Activated CD4-positive, alpha-beta T cell treated with anti-CD3 and anti-CD28 coated beads, Interleukin-10, Interleukin-2, amounts not matched to agents 100 ng/mL and 50 ng/mL, durations not matched to agents 16 hours and 8 hours (primary cell): ENCODE measurements at regions not wholly inside any gene's neighbourhood (a gene's known extent, or its start where the extent isn't known, plus 50 kb on each side); places are given as distances from the start of the nearest gene placed in this dataset.

Source experiments
- DNase-seq: peaks from one replicate; pipeline ENCODE4 v3.0.0-alpha.2; 2020

DNA sequence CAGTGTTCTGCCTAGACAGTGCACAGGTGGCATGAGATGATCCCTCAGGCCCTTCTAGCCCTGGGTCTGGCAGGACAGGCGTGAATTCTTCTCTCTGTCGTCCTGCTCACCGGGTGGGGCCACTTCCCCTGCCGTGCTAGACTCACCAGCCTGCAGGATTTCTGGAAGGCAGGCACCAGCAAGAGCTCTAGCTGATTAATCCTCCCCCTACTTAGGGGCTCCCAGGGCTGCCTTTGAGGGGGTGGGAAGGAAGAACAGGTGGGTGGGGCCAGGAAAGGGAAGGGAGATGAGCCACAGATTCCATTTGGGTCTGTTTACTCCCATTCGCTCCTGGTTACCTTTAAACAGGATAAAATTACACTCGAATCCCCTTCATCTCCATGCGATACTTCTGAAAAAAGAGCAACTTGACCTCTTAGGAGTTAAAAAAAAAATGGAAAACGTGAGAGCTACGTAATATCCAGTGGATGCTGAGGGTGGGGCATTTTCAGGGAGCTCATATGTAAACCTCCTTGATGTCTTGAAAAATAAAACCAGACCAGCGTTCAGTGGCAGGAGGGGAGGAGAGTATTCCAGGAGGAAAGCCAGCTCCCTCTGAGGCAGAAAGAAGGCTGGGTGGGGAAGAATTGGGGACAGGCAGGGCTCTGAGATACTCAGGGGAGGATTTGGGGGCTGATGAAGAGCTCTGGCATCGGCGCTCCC is 665.5 kb downstream of the PTPRU start:
- DNase-seq, result no peak

DNA sequence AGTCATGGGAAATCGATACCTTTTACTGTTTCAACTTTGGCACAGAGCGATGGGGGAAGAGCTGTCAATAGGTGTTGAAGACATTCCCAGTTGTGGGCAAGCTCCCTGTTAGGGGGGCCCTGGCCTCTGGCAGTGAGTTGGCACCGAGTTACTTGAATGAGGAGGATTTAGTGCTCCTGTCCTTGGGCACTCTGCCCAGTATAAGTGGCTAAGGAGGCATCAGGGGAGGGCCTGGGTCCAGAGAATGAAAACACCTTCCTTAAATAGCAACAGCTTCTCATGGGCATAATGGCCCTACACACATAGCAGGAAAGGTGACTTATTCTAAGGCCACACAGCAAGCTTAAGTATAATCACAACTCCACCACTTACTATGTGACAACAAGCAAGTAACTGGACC is 664.4 kb downstream of the PTPRU start:
- no peak for DNase-seq

DNA sequence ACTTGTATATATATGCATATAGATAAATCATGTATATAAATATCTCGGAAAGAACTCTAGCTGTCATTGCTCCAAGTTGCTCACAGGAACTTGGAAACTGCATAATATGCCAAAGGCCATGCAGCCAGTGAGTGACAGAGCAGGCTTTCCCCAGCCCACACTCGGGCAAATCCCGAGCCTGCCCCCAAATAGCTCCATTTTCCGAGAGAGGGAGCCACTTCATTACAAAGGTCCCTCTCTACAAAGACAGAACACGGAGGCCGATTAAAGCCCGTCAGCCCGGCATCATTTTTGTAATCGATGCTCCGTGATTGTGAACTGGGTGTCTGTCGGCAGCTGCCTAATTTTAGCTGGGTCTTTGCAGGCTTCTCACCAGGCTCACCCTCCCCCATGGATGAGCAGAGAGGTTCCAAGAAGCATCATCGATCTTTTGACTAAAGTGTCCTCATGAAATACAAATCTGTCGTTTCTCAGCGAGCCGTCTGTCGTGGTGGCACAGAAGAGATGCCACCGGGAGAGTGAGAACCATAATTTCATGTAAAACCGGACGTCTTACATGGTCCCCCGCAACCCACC is 663.9 kb downstream of the PTPRU start:
- no peak for DNase-seq

DNA sequence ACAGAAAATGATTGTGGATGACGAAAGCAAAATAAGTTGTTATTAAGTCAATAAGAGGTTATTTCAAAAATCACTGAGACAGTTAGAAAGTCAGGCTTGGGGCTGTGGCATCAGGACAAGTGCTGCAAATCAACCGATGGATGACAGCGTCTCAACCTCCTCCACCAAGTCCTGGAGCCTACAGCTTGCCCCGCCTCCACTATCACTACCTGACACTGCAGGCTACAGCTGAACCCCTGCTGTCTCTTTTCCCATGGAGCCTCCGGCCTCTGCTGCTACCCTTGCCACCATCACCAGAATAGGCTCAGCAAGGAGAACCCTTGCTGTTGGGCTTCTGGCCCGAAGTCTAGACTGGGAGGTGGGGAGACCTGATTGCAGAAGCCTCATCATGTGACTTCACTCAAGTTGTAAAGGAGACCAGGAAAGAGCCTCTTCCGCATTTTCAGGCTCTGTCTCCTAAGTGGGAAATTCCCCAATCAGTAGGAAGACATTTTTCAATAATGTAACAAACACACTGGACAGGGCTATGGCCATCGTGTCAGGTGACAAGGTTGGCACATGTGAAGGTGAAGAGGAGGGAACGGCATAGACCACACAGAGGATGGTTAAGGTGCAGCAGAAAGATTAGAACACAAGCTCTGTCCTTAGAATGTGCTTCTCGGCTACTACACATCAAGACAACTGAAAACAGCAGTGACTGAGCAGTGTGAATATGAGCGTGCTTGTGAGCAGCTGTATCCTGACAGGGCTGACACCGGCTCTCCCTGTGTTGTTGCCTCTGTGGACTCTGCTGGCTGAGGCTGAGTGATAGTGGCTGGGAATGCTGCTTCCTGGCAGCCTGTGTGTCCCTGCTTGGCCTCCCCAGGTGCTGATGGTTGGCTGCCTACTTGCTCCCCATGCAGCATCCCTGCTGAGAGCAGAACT is 660.7 kb downstream of the PTPRU start:
- DNase-seq, result no peak

DNA sequence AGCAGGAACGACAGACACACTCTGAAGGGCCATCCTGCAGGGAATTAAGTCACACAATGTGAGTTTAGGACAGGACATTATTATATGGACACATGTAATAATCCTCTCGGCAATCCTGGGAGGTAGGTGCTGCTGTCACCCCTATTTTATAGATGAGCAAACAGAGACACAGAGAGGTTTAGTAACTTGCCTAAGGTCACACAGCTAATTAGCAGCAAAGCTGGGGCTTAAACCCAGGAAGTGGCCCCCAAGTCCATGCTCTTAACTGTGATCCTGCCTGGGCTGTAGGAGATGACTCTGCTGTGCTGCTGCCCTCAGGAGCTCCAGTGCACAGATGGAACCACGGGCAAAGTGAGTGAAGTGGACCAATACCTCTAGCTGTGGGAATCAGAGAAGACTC is 660.0 kb downstream of the PTPRU start:
- no peak for DNase-seq

DNA sequence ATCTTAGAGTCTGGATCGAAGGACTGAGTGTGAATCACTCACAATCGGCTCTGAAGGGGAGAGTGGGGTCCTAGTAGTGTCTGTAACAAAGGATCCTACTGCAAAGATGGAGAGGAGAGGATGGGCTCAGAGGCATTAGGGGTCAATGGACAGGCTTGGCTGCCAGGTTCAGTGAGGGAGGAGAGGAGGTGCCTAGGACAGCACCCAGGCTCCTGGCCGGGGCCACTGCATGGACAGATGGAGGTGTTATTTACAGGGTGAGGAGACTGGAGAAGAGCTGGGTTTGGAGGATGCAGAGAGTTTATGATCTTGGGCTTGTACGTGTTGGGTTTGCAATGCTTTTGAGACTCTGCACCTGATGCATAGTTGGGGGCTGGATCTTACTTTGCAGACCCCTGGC is 658.9 kb downstream of the PTPRU start:
- no peak for DNase-seq

DNA sequence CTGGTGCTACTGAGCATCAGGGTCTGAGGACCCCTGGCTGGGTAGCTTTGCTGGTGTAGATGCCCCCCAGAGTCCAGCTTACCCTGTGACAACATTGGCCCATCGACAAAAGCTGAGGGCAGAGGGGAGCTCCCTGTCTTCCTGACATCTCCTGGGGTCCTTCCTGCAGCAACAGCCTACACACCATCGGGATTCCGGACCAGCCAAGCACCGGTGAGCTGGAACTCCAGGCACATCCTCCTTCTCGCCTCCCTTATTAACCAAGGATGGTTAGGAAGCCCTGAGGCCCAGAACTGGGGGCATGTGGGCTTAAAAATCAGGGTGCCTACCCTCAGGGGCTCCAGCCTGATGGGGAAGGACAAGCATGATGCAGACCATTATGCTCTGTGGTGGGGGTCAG is 658.0 kb downstream of the PTPRU start:
- DNase-seq, result no peak

DNA sequence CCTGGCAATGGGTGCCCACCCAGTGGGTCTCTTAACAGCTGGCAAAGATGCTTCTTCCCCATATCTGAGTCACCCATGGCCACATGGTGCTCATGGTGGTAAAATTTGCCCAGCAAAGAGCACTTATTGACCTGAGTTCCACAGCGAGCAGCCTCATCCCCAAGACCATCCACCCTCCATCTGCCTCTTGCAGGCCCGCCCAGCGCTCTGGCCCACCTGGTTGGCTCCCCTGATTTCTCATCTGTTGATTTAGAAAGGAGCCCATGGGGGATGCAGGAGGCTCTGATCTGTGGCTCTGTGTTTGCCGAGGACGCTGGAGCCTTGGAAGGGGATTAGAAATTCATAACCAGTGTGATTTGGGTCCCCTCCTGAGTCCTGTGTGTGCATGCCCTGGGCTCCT is 657.5 kb downstream of the PTPRU start:
- DNase-seq, result no peak

DNA sequence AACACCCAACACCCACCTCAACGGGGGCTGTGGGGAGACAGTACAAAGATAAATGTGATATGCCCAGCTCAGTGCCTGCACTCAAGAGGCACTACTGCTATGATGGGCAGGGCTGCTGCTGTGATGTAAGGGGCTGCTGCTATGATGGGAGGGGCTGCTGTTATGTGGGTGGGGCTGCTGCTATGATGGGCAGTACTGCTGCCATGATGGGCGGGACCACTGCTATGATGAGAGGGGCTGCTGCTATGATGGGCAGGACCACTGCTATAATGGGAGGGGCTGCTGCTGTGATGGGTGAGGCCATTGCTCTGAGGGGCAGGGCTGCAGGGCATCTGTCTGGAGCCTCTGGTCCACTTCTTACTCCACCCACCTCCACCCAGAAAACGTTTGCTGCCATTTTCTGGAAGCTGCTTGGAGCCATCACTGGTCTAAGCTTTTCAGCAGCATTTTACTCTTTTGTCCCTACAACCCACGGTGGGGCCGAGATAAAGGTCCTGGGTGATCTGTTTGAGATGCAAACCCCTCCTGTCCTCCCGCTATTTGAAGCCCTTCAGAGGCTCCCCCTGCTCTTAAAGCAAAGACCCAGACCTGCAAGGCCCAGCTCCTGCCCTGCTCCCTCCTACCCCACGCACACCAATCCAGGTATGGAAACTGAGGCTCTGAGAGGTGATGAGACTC is 656.9 kb downstream of the PTPRU start:
- DNase-seq, result no peak

DNA sequence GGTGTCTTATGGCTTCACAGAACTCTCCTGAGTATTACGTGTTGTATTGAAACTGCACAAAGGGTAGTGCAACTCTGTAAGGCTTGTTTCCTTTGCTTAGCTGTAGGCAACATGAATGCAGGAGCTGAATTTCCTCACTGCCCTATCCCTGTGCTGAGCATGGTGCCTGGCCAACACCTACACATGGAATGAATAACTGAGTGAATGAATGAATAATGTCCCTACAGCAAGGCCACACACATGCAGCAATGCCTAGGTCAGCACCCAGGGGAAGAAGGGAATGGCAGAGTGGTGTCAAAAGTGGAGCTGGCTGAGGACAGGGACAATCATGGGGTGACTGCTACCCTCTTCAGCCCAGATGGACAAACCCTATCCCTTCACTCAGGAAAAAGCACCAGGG is 655.9 kb downstream of the PTPRU start:
- no peak for DNase-seq

DNA sequence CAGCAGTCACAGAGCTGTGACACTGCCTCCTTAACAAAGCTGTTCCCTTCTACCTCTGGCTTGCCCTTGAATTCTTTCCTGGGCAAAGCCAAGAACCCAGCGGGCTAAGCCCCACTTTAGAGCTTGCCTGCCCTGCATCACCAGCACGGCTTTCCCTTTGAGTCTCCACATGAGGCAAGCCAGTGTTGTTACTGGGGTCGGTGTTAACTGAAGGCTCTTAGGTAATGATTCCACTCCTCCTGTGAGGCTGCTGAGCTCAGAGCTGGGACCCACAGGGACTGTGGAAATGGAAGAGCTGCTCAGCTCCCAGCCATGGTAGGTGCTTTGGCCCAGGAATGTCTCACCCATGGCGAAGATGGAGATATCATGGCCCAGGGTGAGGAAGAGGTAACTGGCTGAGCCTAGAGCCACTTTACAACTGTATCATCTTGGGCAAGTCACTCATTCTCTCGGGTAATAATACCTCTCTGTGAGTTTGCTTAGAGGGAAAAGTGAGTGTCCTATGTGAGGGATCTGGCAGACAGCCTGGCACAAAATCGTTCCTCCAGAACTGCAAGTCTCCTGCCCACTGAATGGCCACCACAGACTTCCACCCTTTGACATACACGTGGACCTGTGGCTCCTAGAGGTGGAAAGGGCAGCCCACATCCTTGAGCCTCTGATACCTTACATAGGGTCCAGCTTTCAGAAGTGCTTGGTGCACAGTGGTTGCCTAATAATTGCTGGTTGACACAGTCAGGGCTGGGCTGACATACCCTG is 654.1 kb downstream of the PTPRU start:
- no peak for DNase-seq

DNA sequence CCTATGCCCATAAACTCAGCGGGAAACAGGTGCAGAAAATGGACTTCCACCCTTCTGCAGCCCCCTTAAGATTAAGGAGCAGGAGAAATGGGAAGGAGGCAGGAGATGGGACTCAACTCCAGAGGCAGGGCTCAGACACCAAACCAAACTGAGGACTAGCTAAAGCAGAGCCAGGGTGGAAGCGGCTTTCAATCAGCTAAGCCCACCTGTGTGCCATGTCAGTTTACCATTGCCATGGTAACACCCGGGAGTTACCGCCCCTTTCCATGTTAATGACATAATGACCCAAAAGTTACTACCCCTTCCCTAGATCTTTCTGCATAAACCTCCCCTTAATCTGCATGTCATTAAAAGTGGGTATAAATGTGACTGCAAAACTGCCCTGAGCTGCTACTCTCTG is 653.5 kb downstream of the PTPRU start:
- no peak for DNase-seq

DNA sequence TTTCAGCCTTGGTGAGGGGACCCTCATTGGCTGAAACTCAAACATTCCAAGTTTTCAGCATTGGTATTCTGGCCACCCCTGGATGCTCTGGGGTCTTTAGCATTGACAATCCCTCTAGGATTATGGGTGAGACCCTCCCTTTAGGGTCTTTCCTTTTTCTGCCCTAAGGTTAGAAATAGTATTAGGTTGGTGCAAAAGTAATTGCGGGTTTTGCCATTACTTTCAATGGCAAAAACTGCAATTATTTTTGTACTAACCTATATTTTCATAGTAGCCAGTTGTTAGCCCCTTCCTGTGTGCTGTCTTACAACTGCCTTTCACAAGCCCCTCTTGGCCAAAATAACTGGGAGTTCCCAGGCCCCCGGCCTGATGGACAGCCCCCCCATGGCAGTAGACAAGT is 648.4 kb downstream of the PTPRU start:
- DNase-seq, result no peak

DNA sequence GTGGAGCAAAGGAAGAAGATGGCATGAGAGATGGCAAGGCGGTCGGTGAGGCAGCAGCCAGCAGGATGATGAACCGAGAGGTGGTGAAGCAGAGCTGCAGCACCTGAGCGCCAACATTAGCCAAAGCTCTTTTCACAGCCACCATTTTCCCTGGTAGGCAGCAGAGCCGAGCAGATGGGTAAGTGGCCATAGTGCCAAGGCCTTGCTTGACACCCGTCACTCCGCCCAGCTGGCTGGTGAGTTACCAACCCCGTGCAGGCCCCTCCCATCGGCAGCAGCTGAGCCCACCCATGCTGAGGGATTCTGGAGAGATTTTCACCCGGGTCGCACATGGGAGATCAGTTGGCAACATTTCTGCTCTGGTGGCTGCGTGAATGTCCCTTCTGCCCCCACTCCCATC is 647.7 kb downstream of the PTPRU start:
- DNase-seq, result no peak

DNA sequence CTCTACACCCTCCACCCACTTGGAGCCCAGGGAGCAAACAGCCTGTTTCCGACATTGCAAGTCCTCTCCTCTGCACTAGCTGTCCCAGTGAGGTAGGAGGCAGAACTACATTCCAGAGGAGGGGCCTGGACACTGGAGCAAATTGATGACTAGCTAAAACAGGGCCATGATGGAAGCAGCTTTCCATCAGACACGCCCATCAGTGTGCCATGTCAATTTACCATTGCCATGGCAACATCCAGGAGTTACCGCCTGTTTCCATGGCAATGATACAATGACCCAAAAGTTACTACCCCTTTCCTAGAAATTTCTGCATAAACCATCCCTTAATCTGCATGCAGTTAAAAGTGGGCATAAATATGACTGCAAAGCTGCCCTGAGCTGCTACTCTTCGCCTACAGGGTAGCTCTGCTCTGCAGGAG is 647.1 kb downstream of the PTPRU start:
- DNase-seq, result no peak

DNA sequence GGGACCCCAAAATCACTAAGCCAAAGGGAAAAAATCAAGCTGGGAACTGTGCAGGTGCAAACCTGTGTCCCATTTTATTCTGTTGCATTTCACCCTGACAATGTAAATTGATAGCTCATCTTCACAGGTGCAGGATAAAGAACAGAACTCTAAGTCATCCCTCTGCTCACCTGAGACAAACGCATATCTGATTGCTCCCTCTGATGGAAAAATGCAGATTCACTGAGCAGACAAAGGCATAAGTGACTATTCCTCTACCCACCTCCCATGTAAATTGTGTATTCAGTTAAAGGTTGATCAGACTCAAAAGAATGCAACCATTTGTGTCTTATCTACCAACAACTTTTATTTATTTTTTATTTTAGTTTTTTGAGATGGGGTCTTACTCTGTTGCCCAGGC is 644.2 kb downstream of the PTPRU start:
- no peak for DNase-seq

DNA sequence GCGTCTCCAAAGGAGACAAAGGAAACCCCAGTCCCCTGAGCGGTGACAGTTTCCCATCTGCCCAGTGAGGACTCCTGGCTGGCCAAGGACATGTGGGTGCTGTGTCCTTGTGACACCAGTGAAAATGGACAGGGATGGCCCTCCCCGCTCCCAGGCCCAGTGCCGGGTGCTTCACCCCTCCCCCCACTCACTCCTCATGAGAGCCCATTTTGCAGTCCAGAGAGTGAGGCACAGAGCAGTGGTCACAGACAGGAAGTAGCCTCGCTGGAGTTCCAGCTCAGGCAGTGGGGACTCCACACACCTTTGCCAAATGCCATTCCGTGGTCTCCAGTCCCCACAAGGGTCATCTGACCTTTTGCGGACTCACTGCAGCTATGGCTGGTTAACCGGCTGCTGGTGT is 642.9 kb downstream of the PTPRU start:
- no peak for DNase-seq

DNA sequence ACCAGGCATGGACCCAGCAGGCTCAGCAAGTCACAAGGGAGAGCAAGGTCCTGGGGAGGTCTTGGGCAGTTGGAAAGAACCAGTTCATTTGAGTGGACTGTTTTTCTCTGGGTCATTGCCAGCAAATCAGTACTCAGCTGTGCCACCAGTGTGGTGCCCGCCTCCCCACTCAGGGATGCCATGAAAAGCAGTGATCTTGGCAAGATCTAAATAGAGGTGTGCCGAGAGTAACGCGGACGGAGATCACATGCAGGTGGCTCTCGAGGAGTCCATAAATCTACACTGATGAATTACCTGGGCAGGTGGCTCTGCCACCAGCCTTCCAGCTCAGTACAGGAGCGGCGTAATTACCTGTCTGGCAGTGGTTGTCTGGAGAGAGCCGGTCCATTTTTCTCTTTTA is 642.2 kb downstream of the PTPRU start:
- DNase-seq, result no peak

DNA sequence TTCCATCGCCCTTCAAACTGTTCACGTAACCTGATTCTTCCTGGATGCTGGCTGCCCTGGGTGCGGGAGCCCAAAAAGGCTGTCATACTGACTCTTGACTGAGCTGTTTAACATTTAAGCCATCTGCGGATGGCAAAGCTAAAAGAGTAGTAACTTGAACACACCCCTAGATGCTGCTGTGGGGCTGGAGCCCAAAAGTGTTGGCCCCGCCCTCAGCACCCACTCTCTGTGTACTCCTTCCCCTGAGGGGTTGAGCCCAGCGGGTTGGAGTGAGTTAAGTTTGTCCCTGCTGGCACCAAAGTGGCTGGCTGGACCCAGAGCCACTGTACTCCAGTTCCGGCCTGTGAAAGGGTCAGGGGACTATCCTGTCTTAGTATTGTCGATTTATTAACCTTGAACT is 640.6 kb downstream of the PTPRU start:
- no peak for DNase-seq

DNA sequence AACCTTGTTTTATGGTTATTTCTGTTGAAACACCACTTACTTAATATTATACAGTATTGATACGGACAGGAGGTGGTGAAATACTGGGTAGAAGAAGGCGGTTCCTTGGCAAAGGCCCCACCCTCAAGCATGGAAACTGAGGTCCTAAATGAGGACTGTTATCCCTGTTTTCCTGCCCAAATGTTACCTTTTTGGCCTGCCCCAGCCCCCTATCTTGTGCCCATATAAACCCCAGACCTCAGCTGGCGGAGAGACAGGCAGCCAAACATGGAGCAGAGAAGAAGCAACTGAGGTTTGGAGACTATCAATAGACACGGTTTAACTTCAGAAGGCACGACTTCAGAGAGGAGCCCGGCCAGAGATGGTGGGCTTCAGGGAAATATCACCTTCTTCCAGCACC is 640.1 kb downstream of the PTPRU start:
- no peak for DNase-seq

DNA sequence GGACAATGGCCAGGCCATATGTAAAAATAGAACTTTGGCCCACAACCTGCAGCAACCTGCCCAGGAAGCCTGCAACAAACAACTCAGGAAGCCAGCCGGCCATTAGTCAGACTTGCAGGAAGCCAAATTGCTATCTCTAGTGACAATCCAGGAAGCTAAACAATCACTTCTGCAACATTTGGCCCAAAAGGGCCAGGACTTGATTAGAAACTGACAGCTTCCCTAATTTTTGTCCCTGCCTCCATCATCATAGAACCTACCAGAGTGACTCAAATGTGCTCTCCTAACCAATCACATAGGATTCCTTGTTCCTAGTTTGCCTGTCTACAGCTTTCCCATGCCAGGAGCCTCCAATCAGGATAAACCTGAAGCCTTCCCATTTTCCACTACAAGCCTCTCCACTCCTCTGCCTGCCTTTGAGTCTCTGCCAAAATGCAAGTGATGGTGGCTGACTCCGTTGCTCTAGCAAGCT is 639.3 kb downstream of the PTPRU start:
- no peak for DNase-seq

DNA sequence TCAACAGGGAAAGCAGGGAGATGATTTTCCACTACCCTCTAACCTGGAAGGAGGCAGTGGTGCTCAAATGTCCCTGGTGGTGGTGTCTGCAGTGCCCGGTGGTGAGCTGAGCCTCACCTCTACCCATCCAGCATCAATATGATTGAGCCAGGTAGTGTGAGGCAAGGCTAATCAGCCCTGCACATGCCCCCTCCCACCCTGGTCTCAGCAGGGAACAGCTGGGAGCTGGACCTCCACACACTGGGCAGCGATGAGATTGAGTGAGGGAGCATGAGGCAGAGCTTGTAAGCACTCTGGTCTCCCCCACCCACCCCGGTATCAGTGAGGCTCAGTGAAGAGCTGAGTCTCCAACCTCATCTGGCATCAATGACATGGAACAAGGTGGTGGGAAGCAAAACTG is 634.3 kb downstream of the PTPRU start:
- DNase-seq, result no peak

DNA sequence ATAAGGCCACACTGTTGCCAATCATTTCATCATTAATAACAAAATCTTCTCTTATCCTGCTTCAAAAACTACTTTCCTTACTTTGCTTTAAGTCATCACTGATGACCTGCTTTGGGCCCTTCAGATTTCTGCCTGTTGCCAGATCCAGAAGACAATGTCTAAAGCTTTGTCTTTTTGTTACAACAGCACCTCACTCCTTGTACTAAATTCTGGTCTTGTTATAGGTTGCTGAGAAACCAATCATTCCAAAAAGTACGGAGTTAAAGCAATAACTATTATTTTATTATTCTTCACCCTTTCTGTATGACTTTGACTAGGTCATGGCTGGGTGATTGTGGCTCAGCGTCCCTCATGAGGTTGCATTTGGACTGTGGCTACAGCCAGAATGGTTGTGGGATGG is 633.5 kb downstream of the PTPRU start:
- DNase-seq, result no peak
